IMR-90 (cell line): ENCODE measurements at regions not wholly inside any gene's neighbourhood (a gene's known extent, or its start where the extent isn't known, plus 50 kb on each side); places are given as distances from the start of the nearest gene placed in this dataset.

Experiments
- ATAC-seq: fragments of 200-7000 bp; cut with Tn5 transposase; 2 replicates; pipeline ENCODE4 v1.9.1; 2020; ENCODE audit warnings: low read depth, mild to moderate bottlenecking, moderate library complexity
- BruUV-seq: library from RNA; stranded (reverse); fragments of 400-500 nt; replicated peaks from 2 replicates; lab custom pipeline; 2021; lab: Mats Ljungman, UMichigan
- CTCF ChIA-PET: fragments of 300-600 bp; formaldehyde crosslinking; extraction: SDS; loops from one replicate; lab custom pipeline; 2021; ENCODE audit warnings: antibody characterized with exemption; lab: Yijun Ruan, JAX
- POLR2A ChIA-PET: fragments of 300-600 bp; sonication (Branson Sonifier 250); formaldehyde crosslinking; loops from one replicate; lab custom pipeline; 2022; ENCODE audit warnings: antibody characterized with exemption; ENCODE audit not compliant: unreplicated experiment; lab: Charles Lee
- DNase-seq: peaks from one replicate; pipeline ENCODE4 v3.0.0; 2013
- H2AFZ ChIP-seq: replicated peaks from 2 replicates; pipeline ENCODE3; 2013; ENCODE audit warnings: low read length, mild to moderate bottlenecking; ENCODE audit not compliant: poor library complexity
- H2AK5ac ChIP-seq: 2 replicates; pipeline ENCODE4 v1.6.1; 2013; ENCODE audit warnings: low read depth, low read length, inconsistent platforms
- H2AK9ac ChIP-seq: replicated peaks from 2 replicates; pipeline ENCODE3; 2013; ENCODE audit warnings: mild to moderate bottlenecking, low read depth, low read length, moderate library complexity; ENCODE audit not compliant: poor library complexity
- H2BK120ac ChIP-seq: 2 replicates; pipeline ENCODE4 v1.6.1; 2013; ENCODE audit warnings: low read depth, low read length, inconsistent platforms
- H2BK15ac ChIP-seq: 3 replicates; pipeline ENCODE4 v1.6.1; 2013; ENCODE audit warnings: low read depth, low read length, inconsistent platforms
- H2BK20ac ChIP-seq: 2 replicates; pipeline ENCODE4 v1.6.1; 2013; ENCODE audit warnings: low read depth, mild to moderate bottlenecking, inconsistent platforms, low read length, moderate library complexity
- H2BK5ac ChIP-seq: 2 replicates; pipeline ENCODE4 v1.6.1; 2013; ENCODE audit warnings: mild to moderate bottlenecking, low read depth, low read length, inconsistent platforms; ENCODE audit not compliant: poor library complexity, severe bottlenecking
- H3K14ac ChIP-seq: replicated peaks from 2 replicates; pipeline ENCODE4 v1.6.1; 2013; ENCODE audit warnings: low read depth, low read length, inconsistent platforms
- H3K18ac ChIP-seq: 2 replicates; pipeline ENCODE4 v1.6.1; 2013; ENCODE audit warnings: low read depth, low read length, control low read depth
- H3K23ac ChIP-seq: 2 replicates; pipeline ENCODE4 v1.6.1; 2013; ENCODE audit warnings: low read depth, low read length, inconsistent platforms
- H3K27ac ChIP-seq: 2 replicates; pipeline ENCODE4 v1.5.1; 2013; ENCODE audit warnings: mild to moderate bottlenecking, control low read depth, low read length; ENCODE audit not compliant: insufficient read depth
- H3K27me3 ChIP-seq: 2 replicates; pipeline ENCODE4 v1.6.1; 2013; ENCODE audit warnings: low read length; ENCODE audit not compliant: control insufficient read depth, insufficient read depth
- H3K36me3 ChIP-seq: 2 replicates; pipeline ENCODE4 v1.6.1; 2013; ENCODE audit warnings: low read length, mixed read lengths; ENCODE audit not compliant: control insufficient read depth, insufficient read depth
- H3K4ac ChIP-seq: 2 replicates; pipeline ENCODE4 v1.6.1; 2013; ENCODE audit warnings: low read depth, low read length, inconsistent platforms
- H3K4me1 ChIP-seq: 2 replicates; pipeline ENCODE4 v1.6.1; 2013; ENCODE audit warnings: low read length, mixed read lengths; ENCODE audit not compliant: control insufficient read depth, insufficient read depth
- H3K4me2 ChIP-seq: 2 replicates; pipeline ENCODE4 v1.6.1; 2013; ENCODE audit warnings: low read depth, mild to moderate bottlenecking, control low read depth, low read length, moderate library complexity
- H3K4me3 ChIP-seq: 2 replicates; pipeline ENCODE4 v1.5.1; 2013; ENCODE audit warnings: low read depth, mild to moderate bottlenecking, control low read depth, low read length, moderate library complexity; ENCODE audit not compliant: insufficient read depth
- H3K56ac ChIP-seq: 2 replicates; pipeline ENCODE4 v1.6.1; 2013; ENCODE audit warnings: low read length, inconsistent platforms; ENCODE audit not compliant: insufficient read depth; ENCODE audit errors: extremely low read depth
- H3K79me1 ChIP-seq, 2 experiments: 2 replicates each; pipeline ENCODE4 v1.6.1; 2013; ENCODE audit warnings: low read length in 2 of 2, inconsistent platforms in 1 of 2, low read depth in 1 of 2
- H3K9ac ChIP-seq: 2 replicates; pipeline ENCODE4 v1.6.1; 2013; ENCODE audit warnings: low read depth, low read length, control low read depth
- H3K9me1 ChIP-seq: 2 replicates; pipeline ENCODE4 v1.6.1; 2013; ENCODE audit warnings: low read length, inconsistent platforms; ENCODE audit not compliant: insufficient read depth
- H3K9me3 ChIP-seq: 2 replicates; pipeline ENCODE4 v1.6.1; 2013; ENCODE audit warnings: low read length; ENCODE audit not compliant: control insufficient read depth, insufficient read depth
- H4K20me1 ChIP-seq: 2 replicates; pipeline ENCODE4 v1.6.1; 2013; ENCODE audit warnings: low read length, inconsistent platforms; ENCODE audit not compliant: insufficient read depth
- H4K5ac ChIP-seq: 2 replicates; pipeline ENCODE4 v1.6.1; 2013; ENCODE audit warnings: mild to moderate bottlenecking, low read depth, low read length, control low read depth
- H4K8ac ChIP-seq, 2 experiments: 2 replicates each; pipeline ENCODE4 v1.6.1; 2013; ENCODE audit warnings: low read depth in 2 of 2, low read length in 2 of 2, control low read depth in 1 of 2, inconsistent platforms in 1 of 2
- H4K91ac ChIP-seq: 2 replicates; pipeline ENCODE4 v1.6.1; 2013; ENCODE audit warnings: low read depth, low read length, inconsistent platforms; ENCODE audit not compliant: insufficient read depth
- CHD1 ChIP-seq: IDR thresholded peaks from 2 replicates; pipeline ENCODE4 v1.6.1; 2012; ENCODE audit warnings: low read depth, low read length, improper control_type of control experiment
- NFE2L2 ChIP-seq: fragments of 150-350 bp; IDR thresholded peaks from 2 replicates; pipeline ENCODE4 v1.6.1; 2016; ENCODE audit warnings: low read depth, mild to moderate bottlenecking, low read length
- WGBS, 2 experiments: methylation state at CpG; one replicate each; pipeline versions ENCODE4 v1.1.5 to v1.1.7; 2013; ENCODE audit warnings: missing lambda C conversion rate in 2 of 2; ENCODE audit not compliant: insufficient read length in 1 of 2; ENCODE audit errors: extremely low coverage in 2 of 2; 5-methylcytosine and 5-hydroxymethylcytosine counted together
- dilution Hi-C: fragments of 300-500 bp; cut with HindIII; formaldehyde crosslinking; loops from one replicate; pipeline ENCODE4 v1.14.3; 2018; ENCODE audit warnings: low sequenced_read_pairs; ENCODE audit not compliant: unreplicated experiment
- in situ Hi-C: fragments of 300-500 bp; cut with MboI; formaldehyde crosslinking; loops from 3 replicates; pipeline ENCODE4 v1.14.3; 2019; ENCODE audit warnings: low sequenced_read_pairs, inconsistent platforms, mixed read lengths
- intact Hi-C: fragments of 100-400 bp; cut with micrococcal nuclease; formaldehyde crosslinking; loops from 2 replicates; pipeline ENCODE4 v1.10.0; 2022

DNA sequence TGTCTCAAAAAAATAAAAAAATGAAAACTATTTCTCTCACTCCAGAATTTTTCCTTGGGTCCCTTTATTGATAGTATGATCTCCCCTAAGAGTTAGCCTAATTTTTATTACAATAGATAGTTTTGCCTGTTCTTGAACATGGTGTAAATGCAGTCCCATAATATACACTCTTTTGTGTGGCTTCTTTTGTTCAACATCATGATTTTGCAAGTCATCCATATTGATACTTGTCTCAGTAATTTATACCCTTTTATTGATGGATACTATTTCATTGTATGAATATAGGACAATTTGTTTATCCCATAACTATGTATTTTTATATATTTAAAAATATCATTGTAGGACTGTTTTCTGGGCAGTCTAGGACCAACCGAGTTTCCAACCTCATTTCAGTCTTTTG is 207.0 kb downstream of the UTP18 start:
- ATAC-seq (no peak), DNase-seq (no peak)
- no peak overlapping the region for H2AFZ ChIP-seq
- intact Hi-C loops (no loop called here), in situ Hi-C loops (no loop called here), dilution Hi-C loops (no loop called here)
- H4K5ac ChIP-seq, result no peak overlapping the region
- POLR2A ChIA-PET, result no interaction called here
- H4K8ac ChIP-seq, result no peak overlapping the region
- H3K9me1 ChIP-seq, result no peaks in the 10 kb centered on the region
- H3K9me3 ChIP-seq, result no peaks in the 10 kb centered on the region
- no peaks in the 10 kb centered on the region for H4K20me1 ChIP-seq
- no peak overlapping the region for H3K4me2 ChIP-seq
- no peak overlapping the region for H3K56ac ChIP-seq
- H2BK20ac ChIP-seq, result no peak overlapping the region
- no CpG with 5 or more reads among the region's 1 CpG for WGBS, 2 experiments
- H2AK5ac ChIP-seq, result no peak overlapping the region
- no peak overlapping the region for H2BK15ac ChIP-seq
- H3K4me1 ChIP-seq, result no peaks in the 10 kb centered on the region
- no TSS peak for BruUV-seq
- H3K4ac ChIP-seq, result no peak overlapping the region
- H3K27ac ChIP-seq, result no peak overlapping the region
- H3K27me3 ChIP-seq, result no peaks in the 10 kb centered on the region
- H2BK5ac ChIP-seq, result no peak overlapping the region
- H3K4me3 ChIP-seq, result no peak overlapping the region
- no peak overlapping the region for H2AK9ac ChIP-seq
- no peak overlapping the region for H4K91ac ChIP-seq
- H3K36me3 ChIP-seq, result no peaks in the 10 kb centered on the region
- H3K23ac ChIP-seq, result no peak overlapping the region
- H3K9ac ChIP-seq, result no peak overlapping the region
- TF ChIP-seq NFE2L2, result peak; percentile 31; the same call in 1 of the 2 replicates
- TF ChIP-seq CHD1, result no peak
- no peak overlapping the region for H2BK120ac ChIP-seq
- CTCF ChIA-PET, result no interaction called here
- H3K18ac ChIP-seq, result no peak overlapping the region
- H3K14ac ChIP-seq, result no peak overlapping the region
- H3K79me1 ChIP-seq, result no peaks in the 10 kb centered on the region
